Activated gamma-delta T cell treated with Interleukin-2 at 50 U/mL for 16 hours (primary cell): ENCODE measurements at regions not wholly inside any gene's neighbourhood (a gene's known extent, or its start where the extent isn't known, plus 50 kb on each side); places are given as distances from the start of the nearest gene placed in this dataset.

Source experiments
- DNase-seq: peaks from one replicate; pipeline ENCODE4 v3.0.0-alpha.2; 2020

- no peak for DNase-seq
These were observed 169.3 kb downstream of the RBFOX3 start for GRCh38 chr17:79441356-79442160.

- no peak for DNase-seq
These were observed 170.6 kb downstream of the RBFOX3 start for GRCh38 chr17:79440251-79440650.

- no peak for DNase-seq
These were observed 171.4 kb downstream of the RBFOX3 start for GRCh38 chr17:79439493-79439892.

GRCh38 chr17:79438546-79439334, 172.1 kb downstream of the RBFOX3 start:
- DNase-seq = no peak

GRCh38 chr17:79438058-79438457, 172.8 kb downstream of the RBFOX3 start:
- DNase-seq = no peak

GRCh38 chr17:79437081-79437480, 173.8 kb downstream of the RBFOX3 start:
- no peak for DNase-seq

GRCh38 chr17:79435962-79436361, 174.9 kb downstream of the RBFOX3 start:
- DNase-seq = no peak

- DNase-seq = no peak
These were observed 175.6 kb downstream of the RBFOX3 start for GRCh38 chr17:79435296-79435695.

- no peak for DNase-seq
These were observed 176.6 kb downstream of the RBFOX3 start for GRCh38 chr17:79434215-79434614.

- no peak for DNase-seq
These were observed 177.5 kb downstream of the RBFOX3 start for GRCh38 chr17:79433379-79433778.

- DNase-seq = no peak
These were observed 179.7 kb downstream of the RBFOX3 start for GRCh38 chr17:79431175-79431574.

- no peak for DNase-seq
These were observed 180.9 kb downstream of the RBFOX3 start for GRCh38 chr17:79429864-79430494.

GRCh38 chr17:79428988-79429387, 181.9 kb downstream of the RBFOX3 start:
- DNase-seq = no peak

GRCh38 chr17:79427621-79428539, 183.0 kb downstream of the RBFOX3 start:
- DNase-seq = no peak

- DNase-seq = no peak
These were observed 185.2 kb downstream of the RBFOX3 start for GRCh38 chr17:79425686-79426085.

- DNase-seq = no peak
These were observed 186.2 kb downstream of the RBFOX3 start for GRCh38 chr17:79424471-79425185.

GRCh38 chr17:79423811-79424465, 186.9 kb downstream of the RBFOX3 start:
- DNase-seq = no peak

- DNase-seq = no peak
These were observed 188.6 kb downstream of the RBFOX3 start for GRCh38 chr17:79422236-79422635.

- DNase-seq = no peak
These were observed 190.3 kb downstream of the RBFOX3 start for GRCh38 chr17:79420318-79421243.

- no peak for DNase-seq
These were observed 193.3 kb downstream of the RBFOX3 start for GRCh38 chr17:79417476-79417988.
